Umbilical cord (tissue), 1 donor: ENCODE measurements at regions not wholly inside any gene's neighbourhood (a gene's known extent, or its start where the extent isn't known, plus 50 kb on each side); places are given as distances from the start of the nearest gene placed in this dataset.
"Not testable (repeated sequence)": the region's sequence is repeated elsewhere in the genome, so short reads cannot be mapped to it uniquely, and the experiment has no call there.

Source experiments
- DNase-seq: peaks from one replicate; pipeline ENCODE4 v3.0.0-alpha.2; 2015; ENCODE audit warnings: low spot score

- no peak for DNase-seq
These were observed 120.8 kb upstream of the CDYL start for GRCh38 chr6:4655196-4656025.

- no peak for DNase-seq
These were observed 123.1 kb upstream of the CDYL start for GRCh38 chr6:4653141-4653540.

- DNase-seq: no peak
These were observed 124.3 kb upstream of the CDYL start for GRCh38 chr6:4651831-4652467.

- no peak for DNase-seq
These were observed 126.5 kb upstream of the CDYL start for GRCh38 chr6:4649728-4650127.

- DNase-seq: peak; percentile 80
These were observed 128.5 kb upstream of the CDYL start for GRCh38 chr6:4647414-4648365.

GRCh38 chr6:4645713-4646360 lies 130.4 kb upstream of the CDYL start:
- DNase-seq: no peak

GRCh38 chr6:4644996-4645395 lies 131.2 kb upstream of the CDYL start:
- no peak for DNase-seq

- DNase-seq: no peak
These were observed 134.7 kb upstream of the CDYL start for GRCh38 chr6:4641461-4641860.

GRCh38 chr6:4640139-4640538 lies 136.1 kb upstream of the CDYL start:
- no peak for DNase-seq

- no peak for DNase-seq
These were observed 137.6 kb upstream of the CDYL start for GRCh38 chr6:4638641-4639040.

GRCh38 chr6:4637691-4638433 lies 138.3 kb upstream of the CDYL start:
- DNase-seq: no peak

GRCh38 chr6:4636881-4637224 lies 139.4 kb upstream of the CDYL start:
- no peak for DNase-seq

- no peak for DNase-seq
These were observed 139.9 kb upstream of the CDYL start for GRCh38 chr6:4636191-4636880.

- no peak for DNase-seq
These were observed 140.5 kb upstream of the CDYL start for GRCh38 chr6:4635666-4636065.

- no peak for DNase-seq
These were observed 143.8 kb upstream of the CDYL start for GRCh38 chr6:4632421-4632820.

- DNase-seq: not testable (repeated sequence)
These were observed 146.4 kb upstream of the CDYL start for GRCh38 chr6:4629789-4630188.

GRCh38 chr6:4625557-4625956 lies 150.6 kb upstream of the CDYL start:
- DNase-seq: no peak

- DNase-seq: no peak
These were observed 151.5 kb upstream of the CDYL start for GRCh38 chr6:4624726-4625125.

GRCh38 chr6:4620284-4621151 lies 155.7 kb upstream of the CDYL start:
- no peak for DNase-seq
